GM19035 (cell line): ENCODE measurements at regions not wholly inside any gene's neighbourhood (a gene's known extent, or its start where the extent isn't known, plus 50 kb on each side); places are given as distances from the start of the nearest gene placed in this dataset.
"Not testable (repeated sequence)": the region's sequence is repeated elsewhere in the genome, so short reads cannot be mapped to it uniquely, and the experiment has no call there.

Source experiments
- ATAC-seq: cut with Tn5 transposase; IDR thresholded peaks from one replicate; pipeline ENCODE4 v1.9.1; 2021; ENCODE audit not compliant: unreplicated experiment

DNA sequence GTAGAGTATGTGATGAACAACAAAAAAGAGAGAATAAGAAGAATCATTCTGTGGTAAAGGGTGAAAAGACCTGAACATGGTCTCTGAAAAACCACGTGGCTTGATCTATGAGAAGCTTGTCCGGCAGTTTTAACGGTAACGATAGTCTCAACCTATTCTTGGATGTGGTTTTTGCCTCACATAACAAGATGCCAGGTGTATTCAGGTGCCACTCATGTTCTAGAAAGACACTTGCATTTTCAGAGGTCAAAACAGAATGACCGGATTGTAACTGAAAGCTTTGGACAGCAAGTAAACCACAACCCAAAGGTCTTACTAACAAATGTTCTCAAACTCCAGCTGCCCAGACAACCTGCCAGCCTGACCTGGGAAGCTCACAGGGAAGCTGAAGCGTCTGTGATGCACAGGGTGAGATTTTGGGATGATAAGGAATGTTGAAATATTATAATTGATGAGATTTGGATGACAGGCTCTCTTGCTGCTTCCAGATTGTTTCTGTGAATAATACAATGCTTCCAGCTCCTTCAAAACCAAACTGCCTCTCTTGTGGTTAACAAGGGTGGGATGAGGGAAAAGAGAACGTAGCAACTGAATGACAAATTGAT lies 137.4 kb upstream of the GRB10 start:
- ATAC-seq: no peak

DNA sequence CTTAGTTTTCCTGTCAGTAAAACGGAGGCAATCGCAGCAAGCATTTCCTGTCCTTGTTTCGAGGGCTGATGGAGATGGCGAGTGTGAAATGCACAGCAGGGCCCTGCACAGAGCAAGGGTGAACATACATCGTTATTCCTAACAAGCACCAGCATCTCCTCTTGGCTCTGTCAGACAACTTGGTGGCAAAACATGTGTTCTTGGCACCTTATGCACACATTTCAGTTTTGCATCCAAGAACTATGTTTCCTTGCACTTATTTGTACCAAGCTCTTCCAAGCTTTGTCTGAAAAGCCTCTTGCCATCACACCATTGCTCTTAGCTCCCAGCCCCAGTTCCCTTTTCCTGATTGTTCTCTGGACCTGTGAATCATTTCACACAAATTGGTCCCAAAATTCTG lies 132.9 kb upstream of the GRB10 start:
- no peak for ATAC-seq

GRCh38 chr7:50914460-50914859 lies 131.8 kb upstream of the GRB10 start:
- no peak for ATAC-seq

GRCh38 chr7:50908628-50909290 lies 126.1 kb upstream of the GRB10 start:
- ATAC-seq: no peak

DNA sequence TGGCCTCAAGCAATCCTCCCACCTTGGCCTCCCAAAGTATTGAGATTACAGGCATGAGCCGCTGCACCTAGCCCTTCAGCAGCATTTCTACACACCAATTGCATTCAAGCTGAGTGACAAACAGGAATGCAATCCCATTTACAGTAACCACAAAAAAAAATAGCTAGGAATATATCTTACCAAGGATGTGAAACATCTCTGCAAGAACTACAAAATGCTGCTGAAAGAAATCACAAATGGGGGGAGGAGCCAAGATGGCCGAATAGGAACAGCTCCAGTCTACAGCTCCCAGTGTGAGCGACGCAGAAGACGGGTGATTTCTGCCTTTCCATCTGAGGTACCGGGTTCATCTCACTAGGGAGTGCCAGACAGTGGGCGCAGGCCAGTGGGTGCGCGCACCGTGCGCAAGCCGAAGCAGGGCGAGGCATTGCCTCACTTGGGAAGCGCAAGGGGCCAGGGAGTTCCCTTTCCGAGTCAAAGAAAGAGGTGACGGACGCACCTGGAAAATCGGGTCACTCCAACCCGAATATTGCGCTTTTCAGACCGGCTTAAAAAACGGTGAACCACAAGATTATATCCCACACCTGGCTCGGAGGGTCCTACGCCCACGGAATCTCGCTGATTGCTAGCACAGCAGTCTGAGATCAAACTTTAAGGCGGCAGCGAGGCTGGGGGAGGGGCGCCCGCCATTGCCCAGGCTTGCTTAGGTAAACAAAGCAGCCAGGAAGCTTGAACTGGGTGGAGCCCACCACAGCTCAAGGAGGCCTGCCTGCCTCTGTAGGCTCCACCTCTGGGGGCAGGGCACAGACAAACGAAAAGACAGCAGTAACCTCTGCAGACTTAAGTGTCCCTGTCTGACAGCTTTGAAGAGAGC lies 116.1 kb upstream of the GRB10 start:
- ATAC-seq: not testable (repeated sequence)

- ATAC-seq: not testable (repeated sequence)
Observed at GRCh38 chr7:50887061-50887460, 104.4 kb upstream of the GRB10 start.

GRCh38 chr7:50872437-50872836 lies 89.7 kb upstream of the GRB10 start:
- ATAC-seq: no peak

GRCh38 chr7:50869108-50869725 lies 86.5 kb upstream of the GRB10 start:
- no peak for ATAC-seq

DNA sequence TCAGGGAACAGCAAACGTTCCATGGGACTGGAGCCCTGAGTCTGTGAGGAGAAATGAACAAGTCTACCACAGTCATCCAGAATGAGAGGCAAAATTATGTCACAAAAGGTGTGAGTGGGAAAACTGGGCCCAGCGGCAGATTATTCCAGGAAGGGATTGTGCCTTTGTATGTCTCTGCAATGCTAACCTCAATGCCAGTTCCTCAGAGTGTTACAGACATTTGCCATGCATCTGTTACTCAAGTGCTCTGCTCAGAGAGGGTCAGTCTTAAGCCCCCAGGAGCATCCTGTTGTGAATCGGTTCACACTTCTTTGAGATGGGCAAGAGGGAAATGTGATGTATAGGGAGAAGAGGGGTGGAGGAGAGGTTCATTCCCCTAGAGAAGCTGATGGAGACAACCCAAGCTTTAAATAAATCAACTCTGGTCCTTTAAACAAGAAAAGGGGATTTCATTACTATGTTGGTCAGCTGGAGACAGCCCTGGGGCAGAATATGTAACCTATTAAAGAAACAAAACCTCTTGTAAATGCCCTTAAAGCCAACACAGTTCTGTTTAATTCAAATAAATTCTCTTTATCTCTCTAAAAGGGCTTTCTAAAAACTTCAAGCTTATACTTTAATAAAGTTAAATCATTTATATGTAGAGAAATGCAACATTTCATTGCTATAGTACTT lies 85.9 kb upstream of the GRB10 start:
- ATAC-seq: no peak

GRCh38 chr7:50867034-50867356 lies 84.3 kb upstream of the GRB10 start:
- ATAC-seq: no peak

DNA sequence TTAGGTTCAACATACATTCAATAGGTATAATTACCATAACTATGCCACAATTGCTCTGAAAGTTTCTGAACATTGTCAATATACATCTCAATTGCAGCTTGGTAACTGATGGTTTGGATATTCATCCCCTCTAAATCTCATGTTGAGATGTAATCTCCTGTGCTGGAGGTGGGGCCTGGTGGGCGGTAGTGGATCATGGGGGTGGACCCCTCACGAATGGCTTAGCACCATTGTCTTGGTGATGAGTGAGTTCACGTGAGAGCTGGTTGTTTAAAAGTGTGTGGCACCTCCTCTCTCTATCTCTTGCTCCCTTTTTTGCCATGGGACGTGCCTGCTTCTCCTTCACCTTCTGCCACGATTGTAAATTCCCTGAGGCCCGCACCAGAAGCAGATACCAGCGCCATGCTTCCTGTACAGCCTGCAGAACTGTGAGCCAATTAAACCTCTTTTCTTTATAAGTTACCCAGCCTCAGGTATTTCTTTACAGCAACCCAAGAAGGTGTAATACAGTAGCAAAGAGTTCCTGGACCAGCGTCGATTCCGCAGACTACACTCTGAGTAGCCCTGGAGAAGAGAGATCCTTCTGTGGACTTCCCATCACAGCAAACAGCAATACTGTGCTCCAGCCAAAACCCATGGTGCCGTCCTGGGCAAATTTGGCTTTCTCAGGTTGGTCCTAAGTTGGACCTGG lies 83.8 kb upstream of the GRB10 start:
- no peak for ATAC-seq

GRCh38 chr7:50865450-50865849 lies 82.8 kb upstream of the GRB10 start:
- ATAC-seq: no peak

DNA sequence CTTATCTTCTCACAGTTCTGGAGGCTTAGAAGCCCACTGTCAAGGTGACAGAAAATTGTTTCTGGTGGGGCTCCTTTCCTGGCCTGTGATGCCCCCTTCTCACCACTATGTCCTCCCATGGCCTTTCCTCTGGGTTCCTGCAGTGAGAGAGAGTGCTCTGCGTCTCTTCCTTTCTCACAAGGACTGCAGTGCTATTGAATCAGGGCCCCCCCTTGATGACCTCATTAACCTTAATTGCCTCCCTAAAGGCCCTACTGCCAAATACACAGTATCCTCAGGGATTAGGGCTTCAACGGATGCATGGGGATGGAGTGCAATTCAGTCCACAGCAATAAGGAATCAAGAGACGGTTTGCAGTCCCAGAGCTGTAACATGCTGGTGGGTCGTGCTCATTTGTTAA lies 82.0 kb upstream of the GRB10 start:
- ATAC-seq: no peak

GRCh38 chr7:50863053-50863452 lies 80.4 kb upstream of the GRB10 start:
- ATAC-seq: no peak

GRCh38 chr7:50862302-50862701 lies 79.6 kb upstream of the GRB10 start:
- no peak for ATAC-seq

- no peak for ATAC-seq
Observed at GRCh38 chr7:50860598-50860997, 77.9 kb upstream of the GRB10 start.

DNA sequence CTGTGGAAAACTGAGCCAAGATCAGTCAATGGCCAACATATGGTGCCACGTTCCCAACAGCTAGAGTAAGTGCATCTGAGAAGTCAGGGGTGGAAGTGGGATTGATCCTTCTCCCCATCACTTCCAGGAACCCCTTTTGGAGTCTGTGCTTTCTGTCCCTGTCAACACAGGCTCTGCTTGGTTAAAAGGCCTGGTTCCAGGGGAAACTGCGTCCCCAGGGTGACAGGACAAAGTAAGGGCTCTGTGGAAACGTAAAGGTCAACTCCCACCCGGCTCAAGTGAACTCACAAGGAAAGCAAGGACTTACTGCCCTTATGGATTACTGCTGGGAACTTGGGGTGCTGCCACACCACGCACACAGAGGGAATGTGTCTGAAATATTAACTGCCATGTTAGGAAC lies 77.5 kb upstream of the GRB10 start:
- ATAC-seq: no peak

- no peak for ATAC-seq
Observed at GRCh38 chr7:50858528-50859245, 76.0 kb upstream of the GRB10 start.

DNA sequence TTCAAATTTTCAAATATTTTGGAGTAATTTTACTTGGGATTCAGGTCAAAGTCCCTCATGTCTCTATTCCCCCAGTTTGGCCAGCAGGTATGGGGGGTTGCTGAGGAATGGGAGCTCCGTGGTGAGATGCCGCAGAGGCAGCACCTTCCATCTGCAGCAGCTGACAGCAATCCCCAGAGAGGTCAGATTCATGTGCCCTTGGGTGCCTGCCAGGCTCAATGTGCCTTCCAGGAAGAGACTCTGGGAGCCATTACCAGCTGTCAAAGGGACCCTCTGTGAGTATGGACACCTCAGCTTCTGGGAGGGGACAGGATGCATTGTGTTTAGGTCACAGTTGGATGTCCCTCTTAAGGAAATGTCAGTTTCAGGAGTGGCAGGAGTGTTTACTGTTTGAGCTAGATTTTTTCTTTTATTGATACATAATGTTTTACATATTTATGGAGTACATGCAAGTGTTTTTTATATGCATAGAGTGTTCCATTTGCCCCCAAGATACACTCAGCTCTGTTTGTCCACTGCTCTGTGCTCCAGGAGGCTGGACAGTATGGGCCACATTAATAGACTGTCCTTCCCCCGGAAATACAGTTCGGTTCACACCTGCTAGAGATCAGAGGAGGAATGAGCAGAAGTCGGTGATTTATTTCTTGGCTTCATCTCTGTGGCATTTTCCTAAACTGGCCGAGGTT lies 75.3 kb upstream of the GRB10 start:
- ATAC-seq: no peak
